Motor neuron (in vitro differentiated cells): ENCODE measurements at regions not wholly inside any gene's neighbourhood (a gene's known extent, or its start where the extent isn't known, plus 50 kb on each side); places are given as distances from the start of the nearest gene placed in this dataset.
A peak's percentile ranks its signal among the peaks of the same experiment; 100 is the strongest.

Experiments used
- ATAC-seq, 8 experiments: fragments of 200-7000 bp; cut with Tn5 transposase; replicated peaks in 6 of 8; 2 replicates each; pipeline ENCODE4 v1.8.0; 2021; ENCODE audit warnings: mild to moderate bottlenecking in 8 of 8, moderate library complexity in 8 of 8
- H3K27ac ChIP-seq, 2 donors: fragments of 250-450 bp; sonication (Bioruptor Pico); 2 replicates each; pipeline ENCODE4 v1.9.0; 2021; ENCODE audit warnings: antibody characterized with exemption in 2 of 2, mild to moderate bottlenecking in 2 of 2, moderate library complexity in 1 of 2
- H3K4me1 ChIP-seq, 2 donors: fragments of 250-450 bp; sonication (Bioruptor Pico); replicated peaks in 1 of 2; 2 replicates each; pipeline ENCODE4 v1.6.1; 2021; ENCODE audit warnings: antibody characterized with exemption in 2 of 2, mild to moderate bottlenecking in 2 of 2, moderate library complexity in 1 of 2
- H3K4me3 ChIP-seq, 5 donors: fragments of 250-450 bp; sonication (Bioruptor Pico); 2 replicates each; pipeline ENCODE4 v1.9.0; 2021; ENCODE audit warnings: antibody characterized with exemption in 5 of 5, mild to moderate bottlenecking in 5 of 5, moderate library complexity in 4 of 5
- WGBS, 10 experiments: fragments of 450-650 bp; shearing (Covaris generic); methylation state at CpG; one replicate each; pipeline ENCODE4 v1.0.0; 2022; 5-methylcytosine and 5-hydroxymethylcytosine counted together
- in situ Hi-C, 9 experiments: fragments of 400-800 bp; cut with MboI; loops; one replicate each; pipeline ENCODE4 v1.15.0; 2021; ENCODE audit warnings: low sequenced_read_pairs in 9 of 9, low pct_unique_long_range_greater_than_20kb in 2 of 9; ENCODE audit not compliant: unreplicated experiment in 9 of 9

DNA sequence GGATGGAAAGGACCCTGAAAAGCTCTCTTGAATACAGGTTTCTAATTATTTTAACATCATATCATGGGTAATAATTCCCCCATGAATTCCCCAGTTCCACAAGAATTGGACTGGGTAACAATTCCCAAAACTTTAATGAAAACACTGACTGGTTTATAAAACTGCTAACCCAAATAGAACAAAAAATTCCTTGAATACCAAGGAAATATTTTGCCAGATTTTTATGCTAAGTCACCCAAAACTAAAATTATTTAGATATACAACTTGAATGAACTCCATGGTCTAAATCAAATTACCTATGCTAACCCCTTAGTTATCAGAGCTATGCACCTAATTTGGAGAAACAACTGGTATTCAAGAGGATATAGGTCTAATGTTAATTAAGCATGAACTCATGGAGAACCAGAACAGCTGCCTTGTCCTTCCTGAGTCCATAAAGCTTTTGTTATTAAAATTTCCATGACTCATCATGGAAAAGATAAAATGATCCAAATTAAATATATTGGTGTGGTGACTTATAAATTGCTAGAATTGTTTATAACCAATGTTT is 164.9 kb upstream of the TUT7 start:
- no peak overlapping the region for H3K4me3 ChIP-seq
- in situ Hi-C loops, result no loop called here
- no peak overlapping the region for H3K27ac ChIP-seq
- no peak for ATAC-seq
- no peaks in the 10 kb centered on the region for H3K4me1 ChIP-seq

DNA sequence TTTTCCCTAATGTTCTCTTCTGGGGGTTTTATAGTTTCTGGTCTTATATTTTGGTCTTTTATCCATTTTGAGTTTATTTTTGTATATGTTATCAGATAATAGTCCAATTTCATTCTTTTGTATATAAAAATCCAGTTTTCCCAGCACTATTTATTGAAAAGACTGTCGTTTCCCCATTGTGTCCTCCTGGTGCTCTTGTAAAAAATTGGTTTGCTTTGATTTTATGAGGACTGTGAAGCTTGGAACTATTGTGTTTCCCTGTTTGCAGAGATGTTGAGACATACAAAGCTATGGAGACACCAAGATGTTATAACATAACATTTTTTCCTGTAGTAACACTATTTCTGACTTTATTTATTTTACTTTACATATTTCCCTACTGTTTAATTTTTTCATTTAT is 163.3 kb upstream of the TUT7 start:
- Histone ChIP-seq H3K4me1 (no peaks in the 10 kb centered on the region), H3K4me3 (no peak overlapping the region), H3K27ac (no peak overlapping the region)
- in situ Hi-C loops, result no loop called here
- ATAC-seq, result no peak
- WGBS, 10 experiments, result 31 to 100% (median 80%) methylated on average over 1 of the region's 1 CpG; no CpG with 5 or more reads in 1 of the 10 experiments

DNA sequence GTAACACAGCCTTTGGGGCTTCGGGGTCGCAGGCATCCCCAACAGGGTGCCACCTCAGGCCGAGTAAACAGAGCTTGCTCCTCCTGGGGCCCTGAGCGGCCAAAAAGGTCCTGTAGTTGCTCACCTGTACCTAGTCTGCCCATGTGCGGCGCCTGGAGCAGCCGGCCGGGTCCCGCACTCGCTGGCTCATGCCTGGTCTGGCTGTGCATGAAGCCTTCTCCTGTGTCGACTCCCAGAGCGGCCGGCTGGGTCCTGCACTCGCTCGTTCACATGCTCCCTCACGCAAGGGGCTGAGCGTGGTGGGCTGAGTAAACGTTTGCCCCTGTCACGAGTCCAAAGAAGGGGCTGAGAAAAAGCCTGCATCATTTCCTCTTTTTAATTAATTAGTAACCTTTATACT is 162.4 kb upstream of the TUT7 start:
- in situ Hi-C loops, result no loop called here
- WGBS, 10 experiments, result 76 to 100% (median 92%) methylated on average over 3 to 13 of the region's 19 CpGs; no CpG with 5 or more reads in 5 of the 10 experiments
- no peak overlapping the region for H3K27ac ChIP-seq
- no peak overlapping the region for H3K4me3 ChIP-seq
- ATAC-seq, result no peak
- H3K4me1 ChIP-seq, result peaks cover 3 to 6% of the 10 kb centered on the region in 2 donors

DNA sequence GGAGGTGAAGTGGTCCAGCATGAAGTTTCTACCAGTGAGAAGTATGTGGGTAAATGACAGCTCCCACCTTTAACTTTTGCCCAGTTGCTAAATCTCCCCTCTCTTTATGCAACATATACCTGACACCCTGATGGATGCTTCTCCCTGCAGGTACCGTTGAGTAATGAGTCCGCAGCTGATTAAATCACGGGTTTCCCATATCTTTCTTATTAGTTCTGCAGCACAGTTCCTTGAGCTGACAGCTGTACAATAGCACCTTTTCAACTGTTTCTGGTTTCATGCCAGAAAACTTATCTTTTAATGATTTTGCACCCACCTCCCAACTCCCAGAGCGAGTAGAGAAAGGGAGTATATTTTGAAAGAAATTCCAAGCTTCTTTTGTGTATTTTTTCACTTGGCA is 161.0 kb upstream of the TUT7 start:
- Histone ChIP-seq H3K4me1 (peaks cover 3 to 8% of the 10 kb centered on the region in 2 donors), H3K27ac (no peak overlapping the region), H3K4me3 (no peak overlapping the region)
- no peak for ATAC-seq
- WGBS, 10 experiments, result 60 to 91% (median 79%) methylated on average over 1 to 4 of the region's 4 CpGs; no CpG with 5 or more reads in 2 of the 10 experiments
- in situ Hi-C loops, result no loop called here

DNA sequence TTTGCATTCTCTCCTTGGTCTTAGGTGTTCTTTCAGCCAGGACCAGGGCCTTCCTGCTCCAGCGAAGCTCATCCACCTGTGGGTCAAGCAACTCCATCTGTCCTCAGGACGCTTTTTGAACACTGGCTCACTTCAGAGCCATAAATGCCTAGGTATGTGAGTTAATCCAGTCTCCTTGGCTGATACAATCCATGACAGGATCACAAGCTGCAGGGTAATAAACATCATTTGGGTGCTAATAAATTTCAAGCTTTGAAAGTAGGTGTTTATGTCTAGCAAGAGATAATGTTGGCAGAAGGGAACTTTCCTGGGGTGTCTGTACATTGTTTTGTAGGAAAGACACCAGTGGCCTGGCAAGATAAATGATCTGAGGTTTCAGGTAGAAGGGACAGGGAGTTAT is 159.2 kb upstream of the TUT7 start:
- ATAC-seq, result no peak
- WGBS, 10 experiments, result 90 to 100% (median 100%) methylated on average over 1 to 2 of the region's 2 CpGs; no CpG with 5 or more reads in 2 of the 10 experiments
- Histone ChIP-seq H3K4me3 (no peak overlapping the region), H3K4me1 (peaks cover 3 to 8% of the 10 kb centered on the region in 2 donors), H3K27ac (no peak overlapping the region)
- in situ Hi-C loops, result no loop called here

DNA sequence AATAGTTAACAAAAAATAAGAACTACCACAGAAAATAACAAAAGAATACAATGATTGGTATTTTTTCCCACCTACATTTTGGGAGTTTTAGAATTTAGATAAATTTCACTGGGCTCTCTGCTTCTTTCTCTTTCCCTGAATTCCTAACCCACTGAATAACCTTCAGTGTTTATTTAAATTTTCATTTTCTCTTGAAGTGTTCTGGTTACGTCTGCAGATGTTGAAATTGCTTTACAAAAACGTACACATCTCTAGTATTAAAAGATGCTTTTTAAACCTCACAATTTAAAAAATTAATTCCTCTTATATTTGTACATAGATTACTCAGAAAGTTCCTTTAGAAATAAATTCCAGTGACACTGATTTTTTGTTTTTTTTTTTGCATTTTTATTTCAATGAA is 158.7 kb upstream of the TUT7 start:
- WGBS, 10 experiments, result 57 to 100% (median 84%) methylated on average over 1 to 2 of the region's 2 CpGs
- ATAC-seq, result no peak
- H3K4me1 ChIP-seq, result peaks cover 3 to 8% of the 10 kb centered on the region in 2 donors
- in situ Hi-C loops, result no loop called here
- H3K4me3 ChIP-seq, result no peak overlapping the region
- H3K27ac ChIP-seq, result no peak overlapping the region

DNA sequence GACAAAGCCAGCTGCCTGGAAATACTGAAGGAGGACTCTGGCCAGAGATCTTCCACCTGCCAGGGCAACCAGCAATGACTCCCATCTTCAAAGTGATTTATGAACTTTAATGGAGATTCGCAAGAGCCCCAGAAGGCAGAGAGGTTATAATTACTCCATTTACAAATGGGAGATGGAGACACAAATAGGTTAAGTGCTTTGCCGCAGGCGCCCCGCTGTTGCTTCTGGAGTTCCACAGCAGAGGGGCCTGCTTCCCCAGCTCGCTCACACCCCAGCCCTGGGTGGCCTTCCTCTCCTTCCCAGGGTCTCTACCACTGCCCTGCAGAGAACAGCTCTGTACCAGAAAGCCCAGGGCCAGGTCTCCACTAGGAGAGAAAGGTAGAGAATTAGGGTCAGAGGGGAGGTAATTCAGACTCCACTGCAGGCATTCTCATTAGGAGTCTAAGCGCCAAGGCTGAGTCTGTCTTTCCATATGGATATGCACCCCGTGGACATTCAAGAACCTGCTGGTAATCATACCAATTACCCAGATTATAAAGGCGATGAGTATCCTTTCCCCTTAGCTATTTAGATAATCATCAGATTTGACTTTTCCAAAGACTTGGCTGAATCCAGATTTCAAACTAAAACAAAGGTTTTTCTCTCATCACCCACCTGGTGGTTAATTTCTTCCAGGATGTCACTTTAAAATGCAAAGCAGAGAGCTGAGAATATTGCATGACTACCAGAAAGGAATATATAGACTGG is 157.6 kb upstream of the TUT7 start:
- no peak overlapping the region for H3K4me3 ChIP-seq
- ATAC-seq, result peak in 6 of 8 experiments; percentile 19 to 97 (median 79)
- H3K27ac ChIP-seq, result peak overlapping the region in 1 of 2 donors; percentile 6
- WGBS, 10 experiments, result 30 to 100% (median 78%) methylated on average over 2 to 3 of the region's 8 CpGs; no CpG with 5 or more reads in 4 of the 10 experiments
- peaks cover 3 to 8% of the 10 kb centered on the region in 2 donors for H3K4me1 ChIP-seq
- in situ Hi-C loops, result no loop called here

DNA sequence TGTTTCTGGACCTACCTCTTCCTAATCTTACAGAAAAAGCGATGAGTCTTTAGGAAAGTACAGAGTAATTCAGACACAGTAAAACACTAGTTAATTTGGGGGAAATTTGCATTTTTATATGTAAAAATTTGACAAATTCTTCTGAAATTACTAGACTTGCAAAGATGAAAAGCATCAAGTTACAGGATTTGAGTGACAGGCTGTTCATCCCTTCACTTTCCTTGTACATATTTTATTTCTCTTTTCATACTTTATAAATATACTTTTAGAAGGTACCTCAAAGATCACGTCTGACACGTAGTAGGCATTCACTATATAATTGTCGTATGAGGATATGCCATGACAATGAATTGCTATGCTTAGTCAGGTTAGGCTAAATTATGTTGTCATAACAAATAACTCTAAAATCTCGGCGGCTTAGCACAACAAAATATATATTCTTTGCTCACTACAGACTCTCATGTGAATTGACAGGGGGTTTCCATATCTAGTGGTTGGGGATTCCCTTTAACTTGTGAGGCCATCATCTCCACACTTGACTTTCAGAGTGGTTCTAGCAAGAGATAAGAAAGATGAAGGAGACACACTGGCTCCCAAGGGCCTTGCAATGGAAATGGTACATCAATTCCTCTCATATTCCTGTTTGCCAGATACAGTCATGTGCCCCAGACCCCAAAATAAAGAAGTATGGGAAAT is 154.1 kb upstream of the TUT7 start:
- Histone ChIP-seq H3K4me3 (no peak overlapping the region), H3K4me1 (peaks cover 3 to 16% of the 10 kb centered on the region in 2 donors), H3K27ac (no peak overlapping the region)
- no peak for ATAC-seq
- 78 to 98% (median 94%) methylated on average over 3 to 6 of the region's 6 CpGs for WGBS, 10 experiments
- in situ Hi-C loops, result no loop called here

DNA sequence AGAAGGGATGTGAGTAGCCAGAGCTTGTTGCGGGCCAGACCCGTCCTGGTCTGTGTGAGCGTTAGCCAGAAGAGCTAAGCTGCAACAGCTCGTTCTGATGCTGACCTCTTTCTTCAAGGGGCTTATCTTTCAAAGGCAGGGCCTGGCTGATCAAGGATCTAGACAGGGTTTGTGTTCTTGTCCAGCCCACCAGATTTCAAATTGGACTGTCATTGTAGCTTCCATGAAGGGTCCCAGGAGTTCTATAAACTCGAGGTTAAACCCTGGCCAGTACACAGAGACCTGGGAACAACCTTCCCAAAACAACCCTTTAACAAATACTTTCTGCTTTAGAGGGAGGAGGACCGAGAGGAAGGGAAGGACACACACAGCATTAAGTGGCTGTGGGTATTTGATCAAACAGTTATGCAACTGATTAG is 153.0 kb upstream of the TUT7 start:
- in situ Hi-C loops, result no loop called here
- Histone ChIP-seq H3K4me3 (no peak overlapping the region), H3K27ac (no peak overlapping the region), H3K4me1 (peaks cover 3 to 14% of the 10 kb centered on the region in 2 donors)
- ATAC-seq, result no peak
- WGBS, 10 experiments, result 0 to 95% (median 69%) methylated on average over 1 to 5 of the region's 6 CpGs; no CpG with 5 or more reads in 3 of the 10 experiments

DNA sequence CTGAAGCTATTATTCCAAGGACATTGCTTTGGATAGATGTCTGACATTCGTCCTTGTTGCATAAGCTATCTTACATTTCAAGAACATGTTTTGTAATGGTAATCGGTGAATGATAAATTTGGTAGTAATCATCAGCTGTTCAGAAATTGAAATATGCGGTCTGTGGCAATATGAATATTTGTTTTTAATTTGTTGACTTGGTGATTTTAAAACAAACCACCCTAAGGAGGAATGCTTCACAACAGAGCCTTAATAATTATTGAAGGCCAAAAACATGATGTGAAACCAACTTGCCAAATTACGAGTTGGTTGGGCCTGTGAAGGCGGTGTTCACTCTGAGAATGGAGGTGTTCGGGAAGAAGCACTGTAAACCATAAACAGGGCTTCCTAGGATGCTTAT is 149.7 kb upstream of the TUT7 start:
- peaks cover 0 to 7% of the 10 kb centered on the region in 2 donors for H3K4me1 ChIP-seq
- 22 to 100% (median 90%) methylated on average over 1 to 6 of the region's 6 CpGs; no CpG with 5 or more reads in 1 of the 10 experiments for whole genome bisulfite sequencing, 10 experiments
- H3K4me3 ChIP-seq, result no peak overlapping the region
- in situ Hi-C loops, result no loop called here
- no peak overlapping the region for H3K27ac ChIP-seq
- ATAC-seq, result peak in 2 of 8 experiments; percentile 55 to 73

DNA sequence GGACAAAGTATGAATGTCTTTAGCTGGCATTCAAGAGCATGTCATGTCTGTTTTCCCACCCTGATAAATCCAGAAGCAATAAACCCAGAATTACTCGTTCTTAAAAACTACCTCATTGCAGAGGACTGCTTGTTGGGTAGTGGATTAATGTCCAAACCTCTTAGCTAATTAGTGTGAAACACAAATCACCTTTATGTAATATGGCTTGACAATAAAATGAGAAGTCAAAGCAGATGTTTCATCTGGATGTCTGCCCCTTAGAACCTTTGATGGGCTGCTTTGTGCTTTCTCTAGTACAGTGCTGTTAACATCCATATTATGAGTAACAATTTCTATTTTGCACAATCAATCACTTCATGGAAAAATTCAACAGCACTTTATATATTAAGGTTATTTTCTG is 149.1 kb upstream of the TUT7 start:
- no peak overlapping the region for H3K27ac ChIP-seq
- in situ Hi-C loops, result no loop called here
- peak in 5 of 8 experiments; percentile 47 to 98 (median 59) for ATAC-seq
- 0 to 62% (median 39%) methylated on average over 1 of the region's 1 CpG; no CpG with 5 or more reads in 2 of the 10 experiments for WGBS, 10 experiments
- H3K4me3 ChIP-seq, result no peak overlapping the region
- H3K4me1 ChIP-seq, result peaks cover 0 to 7% of the 10 kb centered on the region in 2 donors

DNA sequence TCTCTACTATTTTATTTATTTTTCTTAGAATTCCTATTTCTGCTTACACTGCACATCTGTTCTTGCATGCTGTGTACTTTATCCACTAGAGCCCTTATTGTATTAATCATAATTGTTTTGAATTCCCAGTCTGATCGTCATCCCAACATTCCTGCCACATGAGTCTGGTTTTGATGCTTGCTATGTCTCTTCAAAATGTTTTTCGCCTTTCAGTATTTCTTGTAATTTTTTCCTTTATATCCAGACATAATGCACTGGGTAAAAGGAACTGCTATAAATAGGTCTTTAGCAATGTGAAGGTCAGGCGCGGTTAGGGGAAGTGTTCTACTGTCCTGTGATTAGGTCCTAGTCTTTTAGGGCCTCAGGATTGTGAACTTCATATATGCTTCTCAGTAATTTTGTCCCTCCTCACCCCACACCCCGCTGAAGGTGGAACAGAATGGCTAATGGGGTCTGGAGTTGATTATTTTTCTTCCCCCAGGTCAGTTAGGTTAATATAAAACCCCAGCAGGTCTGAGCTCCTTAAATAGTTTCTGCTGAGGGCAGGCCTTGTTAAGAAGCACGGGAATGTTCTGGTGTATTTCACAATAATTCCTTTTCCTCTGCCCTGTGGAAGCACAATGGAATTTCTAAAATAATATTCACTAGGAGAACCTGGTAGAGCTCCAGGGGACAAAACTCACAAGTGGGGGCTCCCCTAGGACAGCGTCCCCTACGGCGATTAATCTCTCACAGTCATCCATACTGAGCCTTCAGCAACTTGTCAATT is 146.6 kb upstream of the TUT7 start:
- Histone ChIP-seq H3K4me1 (peaks cover 0 to 7% of the 10 kb centered on the region in 2 donors), H3K4me3 (no peak overlapping the region), H3K27ac (no peak overlapping the region)
- peak in 2 of 8 experiments; percentile 48 to 66 for ATAC-seq
- 18 to 93% (median 75%) methylated on average over 1 to 9 of the region's 9 CpGs for WGBS, 10 experiments
- in situ Hi-C loops, result no loop called here

DNA sequence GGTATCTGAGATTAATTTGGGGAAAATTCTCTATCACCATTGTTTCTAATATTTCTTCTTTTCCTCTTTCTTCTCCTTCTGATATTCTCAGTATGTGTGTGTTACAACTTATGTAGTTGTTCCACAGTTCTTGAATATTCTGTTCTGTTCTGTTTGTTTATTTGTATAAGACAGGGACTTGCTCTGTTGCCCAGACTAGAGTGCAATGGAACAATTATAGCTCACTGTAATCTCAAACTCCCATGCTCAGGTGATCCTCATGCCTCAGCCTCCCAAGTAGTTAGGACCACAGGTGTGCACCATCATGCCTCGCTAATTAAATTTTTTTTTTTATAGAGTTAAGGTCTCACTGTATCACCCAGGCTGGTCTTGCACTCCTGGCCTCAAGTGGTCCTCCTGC is 145.8 kb upstream of the TUT7 start:
- no peak for ATAC-seq
- H3K4me1 ChIP-seq, result peaks cover 0 to 7% of the 10 kb centered on the region in 2 donors
- no peak overlapping the region for H3K27ac ChIP-seq
- in situ Hi-C loops, result no loop called here
- no peak overlapping the region for H3K4me3 ChIP-seq
- WGBS, 10 experiments, result 86 to 100% (median 92%) methylated on average over 1 of the region's 1 CpG; no CpG with 5 or more reads in 3 of the 10 experiments
